Brain microvascular endothelial cell (primary cell): ENCODE measurements at regions not wholly inside any gene's neighbourhood (a gene's known extent, or its start where the extent isn't known, plus 50 kb on each side); places are given as distances from the start of the nearest gene placed in this dataset.
"Not testable (repeated sequence)": the region's sequence is repeated elsewhere in the genome, so short reads cannot be mapped to it uniquely, and the experiment has no call there.

Experiments
- DNase-seq: peaks from one replicate; pipeline ENCODE4 v3.0.0-alpha.2; 2020
- H3K27ac ChIP-seq: fragments of 250-450 bp; sonication (Bioruptor Pico); 2 replicates; pipeline ENCODE4 v1.5.1; 2020; ENCODE audit warnings: mild to moderate bottlenecking, moderate library complexity
- H3K27me3 ChIP-seq: fragments of 250-450 bp; sonication (Bioruptor Pico); replicated peaks from 2 replicates; pipeline ENCODE4 v1.5.1; 2020; ENCODE audit warnings: mild to moderate bottlenecking
- H3K36me3 ChIP-seq: fragments of 250-450 bp; sonication (Bioruptor Pico); replicated peaks from 2 replicates; pipeline ENCODE4 v1.5.1; 2020; ENCODE audit warnings: mild to moderate bottlenecking
- H3K4me3 ChIP-seq: 2 replicates; pipeline ENCODE4 v1.5.1; 2011; ENCODE audit warnings: low read depth, mild to moderate bottlenecking, control low read depth, low read length, moderate library complexity
- in situ Hi-C: cut with HindIII; loops from 2 replicates; pipeline ENCODE4 v1.10.0; 2017; ENCODE audit warnings: low sequenced_read_pairs, low pct_ligation_motif_present
- TF ChIP-seq, protein P1 (sequence below): IDR thresholded peaks from 2 replicates; pipeline ENCODE4 v1.5.1; 2011; ENCODE audit warnings: low read depth, mild to moderate bottlenecking, moderate library complexity, low read length, control low read depth, inconsistent platforms; ENCODE audit errors: missing control alignments

DNA sequence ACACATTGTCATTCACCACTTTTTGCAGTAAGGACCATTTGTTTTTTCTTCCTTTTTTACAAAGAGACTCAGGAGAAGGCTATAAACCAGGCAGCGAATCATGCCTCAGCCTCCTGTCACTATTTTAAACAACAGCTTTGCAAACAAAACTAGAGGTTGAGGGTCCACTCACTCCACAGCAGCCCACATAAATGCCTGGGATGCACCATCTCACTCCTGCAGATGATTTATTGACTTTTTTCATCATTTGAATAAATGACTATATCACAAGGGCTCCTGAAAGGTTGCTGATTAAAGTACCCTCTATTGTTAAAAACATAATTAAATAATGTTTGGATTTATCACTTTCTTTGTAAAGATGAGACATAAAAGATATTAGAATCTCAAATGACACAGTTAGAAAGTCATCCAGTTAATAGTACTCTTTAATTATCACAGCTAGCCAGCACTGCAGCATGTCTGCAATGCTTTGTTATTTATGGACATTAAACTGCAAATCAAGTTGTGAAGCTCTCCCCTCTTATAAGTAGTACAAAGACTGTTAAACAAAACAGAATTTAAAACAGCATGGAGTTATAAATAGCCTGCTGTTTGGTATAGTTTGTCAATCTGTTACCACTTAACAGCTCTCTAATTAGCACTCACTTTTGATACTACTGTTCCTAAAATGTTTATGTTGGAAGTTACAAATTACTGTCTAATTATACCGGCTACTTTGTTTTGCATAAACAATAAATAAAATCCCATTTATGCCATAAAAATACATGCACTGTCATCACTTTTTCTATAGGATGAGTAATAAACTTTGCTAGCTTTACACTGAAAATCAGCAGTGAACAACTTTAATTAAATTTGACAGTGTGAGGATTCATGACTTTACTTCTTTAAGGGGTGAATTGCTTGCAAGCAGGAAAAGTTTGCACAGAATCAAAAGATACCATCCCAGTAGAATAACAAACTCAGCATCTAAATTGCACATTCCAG is 853.2 kb downstream of the UQCRFS1 start:
- no peaks in the 10 kb centered on the region for H3K36me3 ChIP-seq
- no peak overlapping the region for H3K4me3 ChIP-seq
- TF ChIP-seq, protein P1, sequence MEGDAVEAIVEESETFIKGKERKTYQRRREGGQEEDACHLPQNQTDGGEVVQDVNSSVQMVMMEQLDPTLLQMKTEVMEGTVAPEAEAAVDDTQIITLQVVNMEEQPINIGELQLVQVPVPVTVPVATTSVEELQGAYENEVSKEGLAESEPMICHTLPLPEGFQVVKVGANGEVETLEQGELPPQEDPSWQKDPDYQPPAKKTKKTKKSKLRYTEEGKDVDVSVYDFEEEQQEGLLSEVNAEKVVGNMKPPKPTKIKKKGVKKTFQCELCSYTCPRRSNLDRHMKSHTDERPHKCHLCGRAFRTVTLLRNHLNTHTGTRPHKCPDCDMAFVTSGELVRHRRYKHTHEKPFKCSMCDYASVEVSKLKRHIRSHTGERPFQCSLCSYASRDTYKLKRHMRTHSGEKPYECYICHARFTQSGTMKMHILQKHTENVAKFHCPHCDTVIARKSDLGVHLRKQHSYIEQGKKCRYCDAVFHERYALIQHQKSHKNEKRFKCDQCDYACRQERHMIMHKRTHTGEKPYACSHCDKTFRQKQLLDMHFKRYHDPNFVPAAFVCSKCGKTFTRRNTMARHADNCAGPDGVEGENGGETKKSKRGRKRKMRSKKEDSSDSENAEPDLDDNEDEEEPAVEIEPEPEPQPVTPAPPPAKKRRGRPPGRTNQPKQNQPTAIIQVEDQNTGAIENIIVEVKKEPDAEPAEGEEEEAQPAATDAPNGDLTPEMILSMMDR = no peak
- H3K27me3 ChIP-seq = no peaks in the 10 kb centered on the region
- in situ Hi-C loops = no loop called here
- H3K27ac ChIP-seq = no peak overlapping the region
- no peak for DNase-seq

DNA sequence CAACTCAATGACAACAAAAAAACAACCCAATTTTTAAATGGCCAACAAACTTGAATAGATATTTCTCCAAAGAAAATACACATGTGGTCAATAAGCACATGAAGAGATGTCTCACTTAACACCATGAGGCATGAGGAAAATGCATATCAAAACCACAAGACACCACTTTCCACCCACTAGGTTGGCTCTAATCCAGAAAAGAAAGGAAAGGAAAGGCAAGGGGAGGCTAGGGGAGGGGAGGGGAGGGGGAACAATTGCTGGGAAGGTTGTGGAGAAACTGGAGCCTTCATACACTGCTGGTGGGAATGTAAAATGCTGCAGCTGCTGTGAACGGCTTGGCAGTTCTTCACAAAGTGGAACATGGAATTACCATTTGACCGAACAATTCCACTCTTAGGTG is 854.3 kb downstream of the UQCRFS1 start:
- no peak for DNase-seq
- Histone ChIP-seq H3K36me3 (no peaks in the 10 kb centered on the region), H3K27me3 (no peaks in the 10 kb centered on the region), H3K27ac (no peak overlapping the region), H3K4me3 (no peak overlapping the region)
- in situ Hi-C loops = no loop called here
- TF ChIP-seq, protein P1 = no peak

DNA sequence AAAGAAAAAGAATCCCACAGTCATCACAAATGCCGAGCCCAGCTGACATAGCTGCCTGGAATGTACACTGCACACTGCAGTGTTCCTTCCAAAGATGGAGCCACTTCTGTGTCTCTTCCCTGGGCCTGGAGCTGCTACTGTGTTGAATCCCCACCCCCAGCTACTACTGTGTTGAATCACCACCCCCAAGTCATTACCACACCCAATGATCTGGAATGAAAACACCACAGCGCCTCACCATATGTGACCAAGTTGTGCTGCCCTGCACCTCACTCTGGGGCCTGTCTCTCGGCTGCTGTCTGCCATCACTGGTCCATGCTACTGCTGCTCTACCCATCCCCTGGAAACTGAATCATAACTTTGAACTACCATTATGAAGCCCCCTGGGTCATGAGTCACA is 861.2 kb downstream of the UQCRFS1 start:
- no peak overlapping the region for H3K4me3 ChIP-seq
- no peaks in the 10 kb centered on the region for H3K36me3 ChIP-seq
- in situ Hi-C loops = no loop called here
- peak; percentile 3 for DNase-seq
- H3K27me3 ChIP-seq = no peaks in the 10 kb centered on the region
- TF ChIP-seq, protein P1 = no peak
- H3K27ac ChIP-seq = no peak overlapping the region

DNA sequence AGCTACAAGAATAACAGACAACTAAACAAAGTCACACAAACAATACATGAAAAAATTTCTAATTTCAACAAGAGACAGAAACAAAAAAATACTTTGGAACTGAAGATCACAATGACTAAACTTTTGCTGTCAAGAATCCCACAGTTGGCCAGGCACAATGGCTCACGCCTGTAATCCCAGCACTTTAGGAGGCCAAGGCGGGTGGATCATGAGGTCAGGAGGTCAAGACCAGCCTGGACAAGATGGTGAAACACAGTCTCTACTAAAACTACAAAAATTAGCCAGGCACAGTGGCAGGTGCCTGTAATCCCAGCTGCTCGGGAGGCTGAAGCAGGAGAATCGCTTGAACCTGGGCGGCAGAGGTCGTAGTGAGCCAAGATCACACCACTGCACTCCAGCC is 861.6 kb downstream of the UQCRFS1 start:
- H3K27me3 ChIP-seq, DNase-seq, H3K4me3 ChIP-seq, H3K36me3 ChIP-seq, in situ Hi-C loops, H3K27ac ChIP-seq: not testable (repeated sequence)

DNA sequence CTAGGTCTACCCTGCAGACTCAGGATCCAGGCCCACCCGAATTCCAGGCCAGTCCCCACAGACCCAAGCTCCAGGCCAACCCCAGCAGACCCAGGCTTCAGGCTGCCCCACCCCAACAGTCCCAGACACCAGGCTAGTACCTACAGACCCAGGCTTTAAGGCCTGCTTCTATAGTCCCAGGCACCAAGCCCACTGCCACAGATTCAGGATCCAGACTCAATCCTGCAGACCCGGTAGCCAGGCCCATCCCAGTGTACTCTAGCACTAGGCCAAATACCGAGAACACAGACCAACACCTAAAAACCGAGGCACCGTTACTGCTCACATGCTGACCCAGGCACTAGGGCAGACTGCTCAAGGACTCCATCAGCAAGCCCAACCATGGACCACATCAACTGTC is 862.3 kb downstream of the UQCRFS1 start:
- no peaks in the 10 kb centered on the region for H3K27me3 ChIP-seq
- H3K4me3 ChIP-seq = no peak overlapping the region
- no peak overlapping the region for H3K27ac ChIP-seq
- in situ Hi-C loops = no loop called here
- TF ChIP-seq, protein P1 = no peak
- no peaks in the 10 kb centered on the region for H3K36me3 ChIP-seq
- no peak for DNase-seq

DNA sequence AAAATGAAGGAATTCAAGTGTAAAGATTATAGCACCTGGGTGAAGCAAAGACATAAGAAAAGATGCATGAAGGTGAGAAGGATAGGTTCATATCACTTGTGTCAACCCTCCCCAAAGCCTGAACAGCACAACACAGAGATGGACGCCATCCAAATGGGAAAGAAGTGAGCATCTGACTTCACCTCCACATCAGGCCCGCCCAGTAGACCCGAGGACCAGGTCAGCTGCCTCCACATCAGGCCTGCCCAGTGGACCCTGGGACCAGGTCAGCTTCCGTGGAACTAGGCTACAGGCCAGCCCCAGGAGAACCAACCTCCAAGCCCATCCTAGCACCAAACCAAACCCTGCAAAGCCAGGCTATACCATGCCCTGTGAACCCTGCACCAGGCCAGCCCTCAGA is 862.9 kb downstream of the UQCRFS1 start:
- no peaks in the 10 kb centered on the region for H3K36me3 ChIP-seq
- H3K4me3 ChIP-seq = no peak overlapping the region
- in situ Hi-C loops = no loop called here
- H3K27me3 ChIP-seq = no peaks in the 10 kb centered on the region
- no peak overlapping the region for H3K27ac ChIP-seq
- TF ChIP-seq, protein P1 = no peak
- no peak for DNase-seq
